ENCODE measurements at regions not wholly inside any gene's neighbourhood (a gene's known extent, or its start where the extent isn't known, plus 50 kb on each side); places are given as distances from the start of the nearest gene placed in this dataset.

- Histone ChIP-seq H3K4me1 (ENCODE audit: control insufficient read depth in 5 of 5, insufficient read depth in 5 of 5, low read length in 5 of 5) (peaks cover 0 to 1% (median 0%) of the 10 kb centered on the region in 5 donors), H3K9ac (ENCODE audit: insufficient read depth in 1 of 2, low read length in 2 of 2) (no peak overlapping the region)
- WGBS, 2 donors = 71 to 74% methylated on average over 4 of the region's 4 CpGs
Observed at GRCh38 chr3:159189994-159190669, 388.3 kb downstream of the MFSD1 start.

GRCh38 chr3:159191447-159191846 is 389.6 kb downstream of the MFSD1 start:
- no peak for ATAC-seq (ENCODE audit: insufficient read depth, low FRiP score)
- WGBS, 2 donors = 68 to 84% methylated on average over 4 of the region's 4 CpGs
- DNase-seq = no peak

More at GRCh38 chr3:159189994-159190669, 388.3 kb downstream of the MFSD1 start:
- DNase-seq = no peak
- Histone ChIP-seq H3K36me3 (ENCODE audit: control insufficient read depth in 4 of 4, insufficient read depth in 4 of 4, low read length in 4 of 4) (no peaks in the 10 kb centered on the region), H3K9me3 (ENCODE audit: control insufficient read depth in 4 of 4, insufficient read depth in 3 of 4, low read length in 3 of 4) (no peaks in the 10 kb centered on the region), H3K4me3 (no peak overlapping the region), H3K27ac (ENCODE audit: low read depth in 1 of 2, low read length in 1 of 2) (no peak overlapping the region), H3K27me3 (ENCODE audit: control insufficient read depth in 3 of 3, insufficient read depth in 3 of 3, low read length in 2 of 3) (no peaks in the 10 kb centered on the region)
- ATAC-seq (ENCODE audit: insufficient read depth, low FRiP score) = no peak
- TF ChIP-seq CTCF (IDR thresholded peaks at IDR 0.05; ENCODE audit: control extremely low read depth, extremely low read depth) = no peak

GRCh38 chr3:159196359-159196758 is 394.5 kb downstream of the MFSD1 start:
- no peak overlapping the region for H3K27ac ChIP-seq (ENCODE audit: low read depth in 1 of 2, low read length in 1 of 2)
- H3K9ac ChIP-seq (ENCODE audit: insufficient read depth in 1 of 2, low read length in 2 of 2) = no peak overlapping the region
- H3K9me3 ChIP-seq (ENCODE audit: control insufficient read depth in 4 of 4, insufficient read depth in 3 of 4, low read length in 3 of 4) = peaks cover 0 to 11% (median 0%) of the 10 kb centered on the region in 4 donors
- H3K36me3 ChIP-seq (ENCODE audit: control insufficient read depth in 4 of 4, insufficient read depth in 4 of 4, low read length in 4 of 4) = no peaks in the 10 kb centered on the region
- no peak overlapping the region for H3K4me3 ChIP-seq
- no peak for ATAC-seq (ENCODE audit: insufficient read depth, low FRiP score)
- WGBS, 2 donors = 93 to 97% methylated on average over 1 of the region's 1 CpG
- H3K27me3 ChIP-seq (ENCODE audit: control insufficient read depth in 3 of 3, insufficient read depth in 3 of 3, low read length in 2 of 3) = no peaks in the 10 kb centered on the region
- no peak for TF ChIP-seq CTCF (IDR thresholded peaks at IDR 0.05; ENCODE audit: control extremely low read depth, extremely low read depth)
- H3K4me1 ChIP-seq (ENCODE audit: control insufficient read depth in 5 of 5, insufficient read depth in 5 of 5, low read length in 5 of 5) = no peaks in the 10 kb centered on the region
- no peak for DNase-seq

More at GRCh38 chr3:159191447-159191846, 389.6 kb downstream of the MFSD1 start:
- Histone ChIP-seq H3K27ac (ENCODE audit: low read depth in 1 of 2, low read length in 1 of 2) (no peak overlapping the region), H3K27me3 (ENCODE audit: control insufficient read depth in 3 of 3, insufficient read depth in 3 of 3, low read length in 2 of 3) (no peaks in the 10 kb centered on the region), H3K4me1 (ENCODE audit: control insufficient read depth in 5 of 5, insufficient read depth in 5 of 5, low read length in 5 of 5) (peaks cover 0 to 1% (median 0%) of the 10 kb centered on the region in 5 donors), H3K9me3 (ENCODE audit: control insufficient read depth in 4 of 4, insufficient read depth in 3 of 4, low read length in 3 of 4) (no peaks in the 10 kb centered on the region), H3K36me3 (ENCODE audit: control insufficient read depth in 4 of 4, insufficient read depth in 4 of 4, low read length in 4 of 4) (no peaks in the 10 kb centered on the region), H3K4me3 (no peak overlapping the region), H3K9ac (ENCODE audit: insufficient read depth in 1 of 2, low read length in 2 of 2) (no peak overlapping the region)
- no peak for TF ChIP-seq CTCF (IDR thresholded peaks at IDR 0.05; ENCODE audit: control extremely low read depth, extremely low read depth)

GRCh38 chr3:159200176-159200575 is 398.3 kb downstream of the MFSD1 start:
- Histone ChIP-seq H3K27ac (ENCODE audit: low read depth in 1 of 2, low read length in 1 of 2) (no peak overlapping the region), H3K36me3 (ENCODE audit: control insufficient read depth in 4 of 4, insufficient read depth in 4 of 4, low read length in 4 of 4) (no peaks in the 10 kb centered on the region), H3K4me3 (no peak overlapping the region), H3K9ac (ENCODE audit: insufficient read depth in 1 of 2, low read length in 2 of 2) (no peak overlapping the region), H3K27me3 (ENCODE audit: control insufficient read depth in 3 of 3, insufficient read depth in 3 of 3, low read length in 2 of 3) (no peaks in the 10 kb centered on the region), H3K9me3 (ENCODE audit: control insufficient read depth in 4 of 4, insufficient read depth in 3 of 4, low read length in 3 of 4) (peaks cover 0 to 11% (median 1%) of the 10 kb centered on the region in 4 donors), H3K4me1 (ENCODE audit: control insufficient read depth in 5 of 5, insufficient read depth in 5 of 5, low read length in 5 of 5) (no peaks in the 10 kb centered on the region)
- WGBS, 2 donors = 75 to 76% methylated on average over 3 of the region's 3 CpGs
- no peak for TF ChIP-seq CTCF (IDR thresholded peaks at IDR 0.05; ENCODE audit: control extremely low read depth, extremely low read depth)
- ATAC-seq (ENCODE audit: insufficient read depth, low FRiP score) (no peak), DNase-seq (no peak)
